Neural progenitor cell (in vitro differentiated cells): ENCODE measurements at regions not wholly inside any gene's neighbourhood (a gene's known extent, or its start where the extent isn't known, plus 50 kb on each side); places are given as distances from the start of the nearest gene placed in this dataset.
A peak's percentile ranks its signal among the peaks of the same experiment; 100 is the strongest.

Source experiments
- DNase-seq: peaks from one replicate; pipeline ENCODE4 v3.0.0-alpha.2; 2016; ENCODE audit warnings: low spot score
- H2AFZ ChIP-seq: fragments of 200-600 bp; sonication (generic); replicated peaks from 2 replicates; pipeline ENCODE4 v1.6.1; 2016; ENCODE audit warnings: antibody characterized with exemption
- H3F3A ChIP-seq: fragments of 200-600 bp; sonication (generic); 2 replicates; pipeline ENCODE4 v1.6.1; 2016; ENCODE audit warnings: antibody characterized with exemption, low read depth
- H3K27ac ChIP-seq: fragments of 200-600 bp; sonication (generic); 2 replicates; pipeline ENCODE4 v1.5.1; 2016; ENCODE audit warnings: mild to moderate bottlenecking
- H3K27me3 ChIP-seq: fragments of 200-600 bp; sonication (generic); 2 replicates; pipeline ENCODE4 v1.6.1; 2016; ENCODE audit warnings: mild to moderate bottlenecking, moderate library complexity
- H3K36me3 ChIP-seq: fragments of 200-600 bp; sonication (generic); 2 replicates; pipeline ENCODE4 v1.5.1; 2016
- H3K4me1 ChIP-seq: fragments of 200-600 bp; sonication (generic); 2 replicates; pipeline ENCODE4 v1.6.1; 2016; ENCODE audit warnings: mixed run types
- H3K4me2 ChIP-seq: fragments of 200-600 bp; sonication (generic); 2 replicates; pipeline ENCODE4 v1.6.1; 2016
- H3K4me3 ChIP-seq: fragments of 200-600 bp; sonication (generic); 2 replicates; pipeline ENCODE4 v1.5.1; 2016
- H3K79me2 ChIP-seq: fragments of 200-600 bp; sonication (generic); 2 replicates; pipeline ENCODE4 v1.6.1; 2016; ENCODE audit warnings: low read depth
- H3K9ac ChIP-seq: fragments of 200-600 bp; sonication (generic); 2 replicates; pipeline ENCODE4 v1.6.1; 2016
- H3K9me3 ChIP-seq: fragments of 200-600 bp; sonication (generic); 2 replicates; pipeline ENCODE4 v1.5.1; 2016; ENCODE audit warnings: low read depth
- H4K20me1 ChIP-seq: fragments of 200-600 bp; sonication (generic); 2 replicates; pipeline ENCODE4 v1.6.1; 2016; ENCODE audit warnings: low read depth
- H3K27ac Mint-ChIP-seq: 3 replicates; pipeline ENCODE4 v1.8.0; 2021; ENCODE audit warnings: mixed read lengths
- H3K27me3 Mint-ChIP-seq: 2 replicates; pipeline ENCODE4 v1.8.0; 2022; ENCODE audit warnings: low read depth, mild to moderate bottlenecking, inconsistent platforms, moderate library complexity, mixed read lengths; ENCODE audit not compliant: insufficient read depth
- H3K36me3 Mint-ChIP-seq: 3 replicates; pipeline ENCODE4 v1.8.0; 2021; ENCODE audit warnings: mixed read lengths
- H3K4me1 Mint-ChIP-seq: 3 replicates; pipeline ENCODE4 v1.8.0; 2021; ENCODE audit warnings: mixed read lengths
- H3K4me3 Mint-ChIP-seq: 3 replicates; pipeline ENCODE4 v1.8.0; 2021; ENCODE audit warnings: mild to moderate bottlenecking, moderate library complexity, mixed read lengths
- H3K9me3 Mint-ChIP-seq: 3 replicates; pipeline ENCODE4 v1.8.0; 2020; ENCODE audit warnings: mixed read lengths
- EZH2 ChIP-seq: fragments of 200-600 bp; sonication (generic); IDR thresholded peaks from 2 replicates; pipeline ENCODE4 v1.6.1; 2017; ENCODE audit warnings: antibody characterized with exemption, mild to moderate bottlenecking, moderate library complexity
- EZH2phosphoT487 ChIP-seq: fragments of 200-600 bp; sonication (generic); IDR thresholded peaks from 2 replicates; pipeline ENCODE4 v1.6.1; 2017; ENCODE audit warnings: antibody characterized with exemption
- TF ChIP-seq, protein P1 (sequence below): fragments of 200-600 bp; sonication (generic); IDR thresholded peaks from 2 replicates; pipeline ENCODE4 v1.5.1; 2017; ENCODE audit warnings: antibody characterized with exemption, mild to moderate bottlenecking

- Histone ChIP-seq H3K4me3 (no peak overlapping the region), H3K4me2 (no peak overlapping the region), H4K20me1 (no peaks in the 10 kb centered on the region), H3F3A (no peaks in the 10 kb centered on the region), H3K9ac (no peak overlapping the region), H3K9me3 (no peaks in the 10 kb centered on the region), H3K36me3 (no peaks in the 10 kb centered on the region), H2AFZ (no peak overlapping the region), H3K27ac (no peak overlapping the region), H3K27me3 (no peaks in the 10 kb centered on the region), H3K4me1 (no peaks in the 10 kb centered on the region), H3K79me2 (no peaks in the 10 kb centered on the region)
- no peak overlapping the region for H3K27ac Mint-ChIP-seq
- H3K27me3 Mint-ChIP-seq: no peaks in the 10 kb centered on the region
- no peak overlapping the region for H3K4me3 Mint-ChIP-seq
- no peaks in the 10 kb centered on the region for H3K36me3 Mint-ChIP-seq
- no peaks in the 10 kb centered on the region for H3K4me1 Mint-ChIP-seq
- no peak for DNase-seq
- H3K9me3 Mint-ChIP-seq: no peaks in the 10 kb centered on the region
- TF ChIP-seq, protein P1, sequence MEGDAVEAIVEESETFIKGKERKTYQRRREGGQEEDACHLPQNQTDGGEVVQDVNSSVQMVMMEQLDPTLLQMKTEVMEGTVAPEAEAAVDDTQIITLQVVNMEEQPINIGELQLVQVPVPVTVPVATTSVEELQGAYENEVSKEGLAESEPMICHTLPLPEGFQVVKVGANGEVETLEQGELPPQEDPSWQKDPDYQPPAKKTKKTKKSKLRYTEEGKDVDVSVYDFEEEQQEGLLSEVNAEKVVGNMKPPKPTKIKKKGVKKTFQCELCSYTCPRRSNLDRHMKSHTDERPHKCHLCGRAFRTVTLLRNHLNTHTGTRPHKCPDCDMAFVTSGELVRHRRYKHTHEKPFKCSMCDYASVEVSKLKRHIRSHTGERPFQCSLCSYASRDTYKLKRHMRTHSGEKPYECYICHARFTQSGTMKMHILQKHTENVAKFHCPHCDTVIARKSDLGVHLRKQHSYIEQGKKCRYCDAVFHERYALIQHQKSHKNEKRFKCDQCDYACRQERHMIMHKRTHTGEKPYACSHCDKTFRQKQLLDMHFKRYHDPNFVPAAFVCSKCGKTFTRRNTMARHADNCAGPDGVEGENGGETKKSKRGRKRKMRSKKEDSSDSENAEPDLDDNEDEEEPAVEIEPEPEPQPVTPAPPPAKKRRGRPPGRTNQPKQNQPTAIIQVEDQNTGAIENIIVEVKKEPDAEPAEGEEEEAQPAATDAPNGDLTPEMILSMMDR: no peak
- no peak for TF ChIP-seq EZH2
- no peak for TF ChIP-seq EZH2phosphoT487
These were observed 1040.8 kb downstream of the TAF11L14 start for GRCh38 chr5:18675041-18675440.

DNA sequence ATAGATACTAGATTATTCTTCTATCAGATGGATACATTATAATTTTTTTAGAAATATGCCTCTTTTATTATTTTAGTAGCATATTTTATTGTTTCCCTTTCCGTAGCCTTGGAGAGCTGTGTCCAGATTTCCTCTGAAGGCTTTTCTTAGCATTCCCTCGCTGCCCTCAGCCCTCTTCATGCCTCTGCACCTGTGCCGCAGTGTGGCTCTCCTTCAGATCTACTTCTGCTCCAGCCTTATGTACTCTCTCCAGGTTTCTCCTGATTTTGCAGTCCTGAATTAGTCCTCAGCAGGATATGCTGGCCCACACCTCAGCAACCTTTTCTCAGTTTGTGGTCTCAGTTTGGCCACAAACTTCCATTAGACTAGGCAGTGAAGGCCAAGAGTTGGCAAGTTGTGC lies 1052.0 kb downstream of the TAF11L14 start:
- no peaks in the 10 kb centered on the region for H3K4me1 Mint-ChIP-seq
- no peaks in the 10 kb centered on the region for H3K36me3 Mint-ChIP-seq
- no peak overlapping the region for H3K4me3 Mint-ChIP-seq
- H3K36me3 ChIP-seq: no peaks in the 10 kb centered on the region
- peaks cover 5% of the 10 kb centered on the region for H3K4me1 ChIP-seq
- no peaks in the 10 kb centered on the region for H4K20me1 ChIP-seq
- no peaks in the 10 kb centered on the region for H3K27me3 ChIP-seq
- TF ChIP-seq, protein P1: no peak
- TF ChIP-seq EZH2phosphoT487 (no peak), EZH2 (no peak)
- no peak overlapping the region for H3K9ac ChIP-seq
- no peaks in the 10 kb centered on the region for H3F3A ChIP-seq
- peak overlapping the region; percentile 19 for H2AFZ ChIP-seq
- no peak overlapping the region for H3K27ac Mint-ChIP-seq
- H3K4me3 ChIP-seq: no peak overlapping the region
- H3K27me3 Mint-ChIP-seq: no peaks in the 10 kb centered on the region
- no peak for DNase-seq
- H3K4me2 ChIP-seq: no peak overlapping the region
- no peaks in the 10 kb centered on the region for H3K9me3 Mint-ChIP-seq
- H3K9me3 ChIP-seq: no peaks in the 10 kb centered on the region
- H3K79me2 ChIP-seq: no peaks in the 10 kb centered on the region
- H3K27ac ChIP-seq: no peak overlapping the region

DNA sequence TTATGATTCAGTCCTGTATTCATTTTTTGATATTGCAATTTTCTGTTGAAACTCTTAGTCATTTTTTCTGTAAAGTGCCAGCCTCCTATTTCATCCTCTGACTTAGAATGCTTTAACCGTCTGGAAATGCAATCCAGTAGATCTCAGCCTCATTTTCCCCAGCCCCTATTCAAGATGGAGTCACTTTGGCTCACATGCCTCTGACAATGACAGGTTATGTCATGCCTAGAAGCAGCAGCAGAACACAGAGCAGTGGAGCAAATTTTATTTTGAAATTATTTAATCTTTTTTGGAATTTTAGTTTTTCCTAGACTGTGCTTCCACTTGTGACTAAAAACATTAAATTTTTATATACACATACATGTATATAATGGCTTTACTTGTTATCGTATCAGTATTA lies 1053.2 kb downstream of the TAF11L14 start:
- Histone ChIP-seq H4K20me1 (no peaks in the 10 kb centered on the region), H3K9me3 (no peaks in the 10 kb centered on the region), H3F3A (no peaks in the 10 kb centered on the region), H3K4me2 (no peak overlapping the region), H2AFZ (no peak overlapping the region), H3K4me1 (peaks cover 5% of the 10 kb centered on the region), H3K79me2 (no peaks in the 10 kb centered on the region), H3K36me3 (no peaks in the 10 kb centered on the region), H3K27me3 (no peaks in the 10 kb centered on the region), H3K9ac (no peak overlapping the region), H3K4me3 (no peak overlapping the region), H3K27ac (no peak overlapping the region)
- Mint-ChIP-seq H3K4me1 (no peaks in the 10 kb centered on the region), H3K36me3 (no peaks in the 10 kb centered on the region), H3K9me3 (no peaks in the 10 kb centered on the region), H3K27ac (no peak overlapping the region), H3K27me3 (no peaks in the 10 kb centered on the region), H3K4me3 (no peak overlapping the region)
- DNase-seq: no peak
- TF ChIP-seq EZH2phosphoT487 (no peak), EZH2 (no peak)
- TF ChIP-seq, protein P1: no peak

DNA sequence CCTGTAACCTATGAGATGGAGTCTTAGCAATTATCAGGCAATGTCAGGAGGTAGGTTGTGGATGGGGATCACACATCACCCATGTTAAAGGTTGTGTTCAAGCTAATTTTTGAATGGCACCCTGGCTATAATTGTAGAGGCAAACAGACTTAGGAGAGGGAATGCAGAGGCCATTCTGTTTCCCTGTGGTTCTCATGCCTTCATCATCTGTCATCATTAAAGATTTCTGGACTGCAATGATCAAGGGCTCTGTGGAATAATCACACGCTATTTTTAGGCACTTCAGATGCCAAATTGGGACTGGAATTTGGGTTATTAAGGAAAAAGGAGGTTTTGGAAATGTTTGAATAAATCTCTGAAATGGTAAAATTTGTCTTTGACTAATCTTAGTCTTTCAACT lies 1065.4 kb downstream of the TAF11L14 start:
- Histone ChIP-seq H3F3A (no peaks in the 10 kb centered on the region), H3K9ac (no peak overlapping the region), H3K4me1 (no peaks in the 10 kb centered on the region), H4K20me1 (no peaks in the 10 kb centered on the region), H3K79me2 (no peaks in the 10 kb centered on the region), H3K4me2 (no peak overlapping the region), H3K27ac (no peak overlapping the region), H3K36me3 (no peaks in the 10 kb centered on the region), H3K27me3 (no peaks in the 10 kb centered on the region), H3K9me3 (no peaks in the 10 kb centered on the region), H2AFZ (no peak overlapping the region), H3K4me3 (no peak overlapping the region)
- Mint-ChIP-seq H3K27ac (no peak overlapping the region), H3K4me1 (peaks cover 7% of the 10 kb centered on the region), H3K4me3 (no peak overlapping the region), H3K27me3 (no peaks in the 10 kb centered on the region), H3K9me3 (peaks cover 2% of the 10 kb centered on the region), H3K36me3 (no peaks in the 10 kb centered on the region)
- DNase-seq: no peak
- TF ChIP-seq EZH2 (no peak), EZH2phosphoT487 (no peak)
- TF ChIP-seq, protein P1: no peak
